ENCODE measurements at regions not wholly inside any gene's neighbourhood (a gene's known extent, or its start where the extent isn't known, plus 50 kb on each side); places are given as distances from the start of the nearest gene placed in this dataset.

GRCh38 chr3:25002052-25002451 lies 426.0 kb upstream of the RARB start:
- no peaks in the 10 kb centered on the region for H3F3A ChIP-seq (ENCODE audit: insufficient read depth, low read length)
- no peak overlapping the region for H2AFZ ChIP-seq (ENCODE audit: low read length)
- H3K4me1 ChIP-seq (ENCODE audit: low read length), result no peaks in the 10 kb centered on the region
- H3K4me3 ChIP-seq (ENCODE audit: low read length), result no peak overlapping the region
- no peak overlapping the region for H3K4me2 ChIP-seq (ENCODE audit: low read depth, low read length)
- H4K20me1 ChIP-seq (ENCODE audit: insufficient read depth, low read length), result no peaks in the 10 kb centered on the region
- H3K27ac ChIP-seq (ENCODE audit: low read length), result no peak overlapping the region
- no peaks in the 10 kb centered on the region for H3K27me3 ChIP-seq (replicated peaks; ENCODE audit: insufficient read depth, low read length)
- H3K9me2 ChIP-seq (replicated peaks; ENCODE audit: insufficient read depth, low read length), result no peaks in the 10 kb centered on the region
- no peaks in the 10 kb centered on the region for H3K79me2 ChIP-seq (ENCODE audit: low read length)
- no peaks in the 10 kb centered on the region for H3K36me3 ChIP-seq (replicated peaks; ENCODE audit: insufficient read depth, low read length)
- TF ChIP-seq EZH2phosphoT487 (IDR thresholded peaks at IDR 0.05; ENCODE audit: low read length), result no peak
- no peak for TF ChIP-seq CTCF (IDR thresholded peaks at IDR 0.05; ENCODE audit: low read length)
- no peak for TF ChIP-seq EZH2 (optimal IDR thresholded peaks at IDR 0.05; ENCODE audit: low read depth, low read length)
- no peaks in the 10 kb centered on the region for H3K9me3 ChIP-seq (replicated peaks; ENCODE audit: insufficient read depth, low read length)
- no peak for DNase-seq
- H3K9ac ChIP-seq (ENCODE audit: low read length), result no peak overlapping the region

DNA sequence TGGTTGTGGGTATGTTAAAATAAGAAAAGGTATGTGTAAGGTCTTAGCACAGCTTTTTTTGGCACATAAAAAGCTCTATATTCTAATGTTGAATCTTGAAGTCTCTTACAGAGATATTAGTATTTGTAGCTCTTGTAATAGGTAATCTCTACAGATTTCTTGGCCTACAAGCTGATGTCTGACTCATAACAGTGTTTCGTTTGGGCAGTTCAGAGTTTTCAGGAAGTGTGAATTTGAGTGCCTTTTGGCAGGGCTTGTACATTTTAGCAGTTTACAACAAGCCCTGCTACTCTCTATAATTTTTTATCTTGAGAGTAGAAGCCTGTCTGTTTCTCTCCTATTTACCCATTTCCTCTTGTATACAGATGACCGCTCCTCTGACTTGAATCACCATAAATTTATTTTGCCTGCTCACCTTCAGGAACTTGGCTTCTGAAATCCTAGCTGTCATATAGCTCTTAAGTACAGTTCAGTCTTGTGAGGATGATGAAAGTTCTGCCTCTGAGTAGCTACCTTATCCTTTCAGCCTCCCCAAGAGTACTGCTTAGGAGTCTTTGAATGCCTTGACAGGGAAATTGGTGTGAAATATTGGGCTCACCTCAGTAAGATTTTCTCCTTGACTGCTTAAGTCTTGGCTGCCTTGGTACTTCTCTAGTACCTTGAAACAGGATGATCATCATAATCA lies 419.9 kb upstream of the RARB start:
- Histone ChIP-seq H3K9ac (ENCODE audit: low read length) (no peak overlapping the region), H3K27ac (ENCODE audit: low read length) (no peak overlapping the region), H3F3A (ENCODE audit: insufficient read depth, low read length) (no peaks in the 10 kb centered on the region), H3K9me2 (replicated peaks; ENCODE audit: insufficient read depth, low read length) (no peaks in the 10 kb centered on the region), H3K36me3 (replicated peaks; ENCODE audit: insufficient read depth, low read length) (no peaks in the 10 kb centered on the region), H4K20me1 (ENCODE audit: insufficient read depth, low read length) (no peaks in the 10 kb centered on the region), H2AFZ (ENCODE audit: low read length) (no peak overlapping the region), H3K9me3 (replicated peaks; ENCODE audit: insufficient read depth, low read length) (no peaks in the 10 kb centered on the region), H3K27me3 (replicated peaks; ENCODE audit: insufficient read depth, low read length) (no peaks in the 10 kb centered on the region), H3K4me2 (ENCODE audit: low read depth, low read length) (no peak overlapping the region), H3K4me3 (ENCODE audit: low read length) (no peak overlapping the region), H3K79me2 (ENCODE audit: low read length) (no peaks in the 10 kb centered on the region), H3K4me1 (ENCODE audit: low read length) (no peaks in the 10 kb centered on the region)
- DNase-seq, result no peak
- TF ChIP-seq EZH2phosphoT487 (IDR thresholded peaks at IDR 0.05; ENCODE audit: low read length), result no peak
- no peak for TF ChIP-seq CTCF (IDR thresholded peaks at IDR 0.05; ENCODE audit: low read length)
- no peak for TF ChIP-seq EZH2 (optimal IDR thresholded peaks at IDR 0.05; ENCODE audit: low read depth, low read length)

- Histone ChIP-seq H3K79me2 (ENCODE audit: low read length) (no peaks in the 10 kb centered on the region), H2AFZ (ENCODE audit: low read length) (no peak overlapping the region), H3F3A (ENCODE audit: insufficient read depth, low read length) (no peaks in the 10 kb centered on the region)
Observed at GRCh38 chr3:25009665-25010064, 418.4 kb upstream of the RARB start.

More at GRCh38 chr3:25009665-25010064, 418.4 kb upstream of the RARB start:
- no peaks in the 10 kb centered on the region for H3K4me1 ChIP-seq (ENCODE audit: low read length)
- no peak overlapping the region for H3K4me2 ChIP-seq (ENCODE audit: low read depth, low read length)
- no peaks in the 10 kb centered on the region for H3K36me3 ChIP-seq (replicated peaks; ENCODE audit: insufficient read depth, low read length)
- no peak overlapping the region for H3K9ac ChIP-seq (ENCODE audit: low read length)
- H3K27ac ChIP-seq (ENCODE audit: low read length), result no peak overlapping the region
- DNase-seq, result no peak
- no peaks in the 10 kb centered on the region for H3K27me3 ChIP-seq (replicated peaks; ENCODE audit: insufficient read depth, low read length)
- no peaks in the 10 kb centered on the region for H4K20me1 ChIP-seq (ENCODE audit: insufficient read depth, low read length)
- no peaks in the 10 kb centered on the region for H3K9me3 ChIP-seq (replicated peaks; ENCODE audit: insufficient read depth, low read length)
- no peaks in the 10 kb centered on the region for H3K9me2 ChIP-seq (replicated peaks; ENCODE audit: insufficient read depth, low read length)
- no peak overlapping the region for H3K4me3 ChIP-seq (ENCODE audit: low read length)
- TF ChIP-seq CTCF (IDR thresholded peaks at IDR 0.05; ENCODE audit: low read length), result no peak
- TF ChIP-seq EZH2phosphoT487 (IDR thresholded peaks at IDR 0.05; ENCODE audit: low read length), result no peak
- no peak for TF ChIP-seq EZH2 (optimal IDR thresholded peaks at IDR 0.05; ENCODE audit: low read depth, low read length)
